GM18909 (cell line): ENCODE measurements at regions not wholly inside any gene's neighbourhood (a gene's known extent, or its start where the extent isn't known, plus 50 kb on each side); places are given as distances from the start of the nearest gene placed in this dataset.
"Not testable (repeated sequence)": the region's sequence is repeated elsewhere in the genome, so short reads cannot be mapped to it uniquely, and the experiment has no call there.

Source experiments
- ATAC-seq: cut with Tn5 transposase; IDR thresholded peaks from one replicate; pipeline ENCODE4 v1.9.1; 2021; ENCODE audit warnings: mild to moderate bottlenecking; ENCODE audit not compliant: unreplicated experiment, poor library complexity

GRCh38 chr10:125260260-125260659 is 99.9 kb upstream of the CTBP2 start:
- no peak for ATAC-seq

- ATAC-seq: no peak
Measured at GRCh38 chr10:125259651-125260050, 99.3 kb upstream of the CTBP2 start.

GRCh38 chr10:125258676-125259075 is 98.3 kb upstream of the CTBP2 start:
- ATAC-seq: no peak

GRCh38 chr10:125257521-125258108 is 97.3 kb upstream of the CTBP2 start:
- no peak for ATAC-seq

- no peak for ATAC-seq
Measured at GRCh38 chr10:125256026-125256425, 95.7 kb upstream of the CTBP2 start.

GRCh38 chr10:125252937-125253336 is 92.6 kb upstream of the CTBP2 start:
- no peak for ATAC-seq

- not testable (repeated sequence) for ATAC-seq
Measured at GRCh38 chr10:125250834-125251233, 90.5 kb upstream of the CTBP2 start.

- ATAC-seq: no peak
Measured at GRCh38 chr10:125249948-125250347, 89.6 kb upstream of the CTBP2 start.

GRCh38 chr10:125248489-125248888 is 88.1 kb upstream of the CTBP2 start:
- ATAC-seq: no peak

- ATAC-seq: no peak
Measured at GRCh38 chr10:125247576-125247975, 87.2 kb upstream of the CTBP2 start.

- ATAC-seq: no peak
Measured at GRCh38 chr10:125243532-125244253, 83.3 kb upstream of the CTBP2 start.

GRCh38 chr10:125238682-125239081 is 78.3 kb upstream of the CTBP2 start:
- no peak for ATAC-seq

- no peak for ATAC-seq
Measured at GRCh38 chr10:125236091-125236490, 75.7 kb upstream of the CTBP2 start.

GRCh38 chr10:125235093-125236069 is 75.0 kb upstream of the CTBP2 start:
- ATAC-seq: no peak

GRCh38 chr10:125234576-125234975 is 74.2 kb upstream of the CTBP2 start:
- ATAC-seq: not testable (repeated sequence)

GRCh38 chr10:125233726-125234125 is 73.4 kb upstream of the CTBP2 start:
- ATAC-seq: no peak

GRCh38 chr10:125232841-125233240 is 72.5 kb upstream of the CTBP2 start:
- no peak for ATAC-seq

GRCh38 chr10:125231813-125232475 is 71.6 kb upstream of the CTBP2 start:
- ATAC-seq: no peak

GRCh38 chr10:125231116-125231812 is 70.9 kb upstream of the CTBP2 start:
- no peak for ATAC-seq

GRCh38 chr10:125230251-125230650 is 69.9 kb upstream of the CTBP2 start:
- no peak for ATAC-seq
